ENCODE measurements at regions not wholly inside any gene's neighbourhood (a gene's known extent, or its start where the extent isn't known, plus 50 kb on each side); places are given as distances from the start of the nearest gene placed in this dataset.
"Not testable (repeated sequence)": the region's sequence is repeated elsewhere in the genome, so short reads cannot be mapped to it uniquely, and the experiment has no call there.

- H3K4me3 ChIP-seq (ENCODE audit: low read depth, low read length) = no peak overlapping the region
- no peak for TF ChIP-seq CTCF (IDR thresholded peaks at IDR 0.05; ENCODE audit: insufficient read depth, low read depth, low read length)
Measured at GRCh38 chr6:114886670-114887436, 544.0 kb upstream of the HS3ST5 start.

GRCh38 chr6:114879693-114880092 lies 536.9 kb upstream of the HS3ST5 start:
- no peak overlapping the region for H3K4me3 ChIP-seq (ENCODE audit: low read depth, low read length)
- TF ChIP-seq CTCF (IDR thresholded peaks at IDR 0.05; ENCODE audit: insufficient read depth, low read depth, low read length) = no peak
- no peak for DNase-seq (ENCODE audit: low read depth)

More at GRCh38 chr6:114886670-114887436, 544.0 kb upstream of the HS3ST5 start:
- no peak for DNase-seq (ENCODE audit: low read depth)

GRCh38 chr6:114878091-114878490 lies 535.3 kb upstream of the HS3ST5 start:
- no peak for DNase-seq (ENCODE audit: low read depth)
- H3K4me3 ChIP-seq (ENCODE audit: low read depth, low read length) = no peak overlapping the region
- no peak for TF ChIP-seq CTCF (IDR thresholded peaks at IDR 0.05; ENCODE audit: insufficient read depth, low read depth, low read length)

- DNase-seq (ENCODE audit: low read depth) = no peak
- TF ChIP-seq CTCF (IDR thresholded peaks at IDR 0.05; ENCODE audit: insufficient read depth, low read depth, low read length) = no peak
- no peak overlapping the region for H3K4me3 ChIP-seq (ENCODE audit: low read depth, low read length)
Measured at GRCh38 chr6:114874410-114874809, 531.6 kb upstream of the HS3ST5 start.

GRCh38 chr6:114865506-114865905 lies 522.7 kb upstream of the HS3ST5 start:
- DNase-seq (ENCODE audit: low read depth); H3K4me3 ChIP-seq (ENCODE audit: low read depth, low read length): not testable (repeated sequence)

- no peak for TF ChIP-seq CTCF (IDR thresholded peaks at IDR 0.05; ENCODE audit: insufficient read depth, low read depth, low read length)
- H3K4me3 ChIP-seq (ENCODE audit: low read depth, low read length) = no peak overlapping the region
- DNase-seq (ENCODE audit: low read depth) = no peak
Measured at GRCh38 chr6:114863610-114864009, 520.8 kb upstream of the HS3ST5 start.

GRCh38 chr6:114862819-114863218 lies 520.0 kb upstream of the HS3ST5 start:
- no peak overlapping the region for H3K4me3 ChIP-seq (ENCODE audit: low read depth, low read length)
- DNase-seq (ENCODE audit: low read depth) = no peak
- TF ChIP-seq CTCF (IDR thresholded peaks at IDR 0.05; ENCODE audit: insufficient read depth, low read depth, low read length) = no peak

Measured in fibroblast of villous mesenchyme (primary cell).